GM04504 (cell line): ENCODE measurements at regions not wholly inside any gene's neighbourhood (a gene's known extent, or its start where the extent isn't known, plus 50 kb on each side); places are given as distances from the start of the nearest gene placed in this dataset.

Source experiments
- DNase-seq: peaks from one replicate; pipeline ENCODE4 v3.0.0-alpha.2; 2012; ENCODE audit warnings: low read depth

- peak; percentile 27 for DNase-seq
These were observed 343.7 kb downstream of the PTEN start for GRCh38 chr10:88207121-88207546.

GRCh38 chr10:88209231-88209630 lies 345.8 kb downstream of the PTEN start:
- no peak for DNase-seq

GRCh38 chr10:88209837-88210561 lies 346.6 kb downstream of the PTEN start:
- DNase-seq, result peak; percentile 62

- DNase-seq, result no peak
These were observed 347.8 kb downstream of the PTEN start for GRCh38 chr10:88211230-88211629.

GRCh38 chr10:88212069-88212468 lies 348.6 kb downstream of the PTEN start:
- no peak for DNase-seq

GRCh38 chr10:88213065-88213605 lies 349.7 kb downstream of the PTEN start:
- no peak for DNase-seq

- DNase-seq, result no peak
These were observed 353.6 kb downstream of the PTEN start for GRCh38 chr10:88216976-88217375.

- no peak for DNase-seq
These were observed 354.9 kb downstream of the PTEN start for GRCh38 chr10:88218362-88218761.

GRCh38 chr10:88219753-88220152 lies 356.3 kb downstream of the PTEN start:
- DNase-seq, result no peak

- DNase-seq, result no peak
These were observed 357.9 kb downstream of the PTEN start for GRCh38 chr10:88221010-88221973.

- no peak for DNase-seq
These were observed 359.5 kb downstream of the PTEN start for GRCh38 chr10:88222881-88223280.
